Astrocyte of the spinal cord (primary cell): ENCODE measurements at regions not wholly inside any gene's neighbourhood (a gene's known extent, or its start where the extent isn't known, plus 50 kb on each side); places are given as distances from the start of the nearest gene placed in this dataset.
"Not testable (repeated sequence)": the region's sequence is repeated elsewhere in the genome, so short reads cannot be mapped to it uniquely, and the experiment has no call there.

Experiments used
- DNase-seq: peaks from one replicate; pipeline ENCODE4 v3.0.0; 2011; ENCODE audit warnings: low read depth, low spot score
- H3K4me3 ChIP-seq: 2 replicates; pipeline ENCODE4 v1.5.1; 2011; ENCODE audit warnings: low read depth, mild to moderate bottlenecking, low read length, moderate library complexity
- CTCF ChIP-seq: IDR thresholded peaks from 2 replicates; pipeline ENCODE4 v1.5.1; 2012; ENCODE audit warnings: low read depth, mild to moderate bottlenecking, low read length, inconsistent platforms
- in situ Hi-C: cut with HindIII; loops from 2 replicates; pipeline ENCODE4 v1.10.0; 2017; ENCODE audit warnings: low sequenced_read_pairs

GRCh38 chr3:132987396-132987795 is 50.8 kb upstream of the TMEM108 start:
- DNase-seq: no peak
- no peak overlapping the region for H3K4me3 ChIP-seq
- in situ Hi-C loops: no loop called here
- no peak for TF ChIP-seq CTCF

DNA sequence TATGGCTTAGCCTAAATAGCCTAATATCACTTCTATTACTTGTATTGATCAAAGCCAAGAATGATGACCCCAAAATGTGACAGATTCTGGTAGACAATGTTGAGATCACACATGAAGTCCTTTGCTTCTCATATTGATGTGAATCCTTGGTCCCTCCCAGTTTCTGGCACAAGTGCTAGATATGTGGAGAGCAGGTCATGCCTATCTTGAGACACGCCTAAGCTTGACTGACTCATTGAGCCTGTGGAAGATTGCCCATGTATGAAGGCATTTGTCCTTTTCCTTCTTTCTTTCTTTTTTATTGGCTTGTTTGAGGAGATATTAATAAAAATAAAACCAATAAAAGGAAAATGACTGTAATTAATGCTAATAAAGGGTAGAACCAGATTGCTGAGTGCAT is 54.0 kb upstream of the TMEM108 start:
- TF ChIP-seq CTCF: no peak
- in situ Hi-C loops: no loop called here
- H3K4me3 ChIP-seq: no peak overlapping the region
- DNase-seq: no peak

GRCh38 chr3:132983143-132983770 is 54.9 kb upstream of the TMEM108 start:
- no peak overlapping the region for H3K4me3 ChIP-seq
- no peak for TF ChIP-seq CTCF
- in situ Hi-C loops: no loop called here
- DNase-seq: no peak

DNA sequence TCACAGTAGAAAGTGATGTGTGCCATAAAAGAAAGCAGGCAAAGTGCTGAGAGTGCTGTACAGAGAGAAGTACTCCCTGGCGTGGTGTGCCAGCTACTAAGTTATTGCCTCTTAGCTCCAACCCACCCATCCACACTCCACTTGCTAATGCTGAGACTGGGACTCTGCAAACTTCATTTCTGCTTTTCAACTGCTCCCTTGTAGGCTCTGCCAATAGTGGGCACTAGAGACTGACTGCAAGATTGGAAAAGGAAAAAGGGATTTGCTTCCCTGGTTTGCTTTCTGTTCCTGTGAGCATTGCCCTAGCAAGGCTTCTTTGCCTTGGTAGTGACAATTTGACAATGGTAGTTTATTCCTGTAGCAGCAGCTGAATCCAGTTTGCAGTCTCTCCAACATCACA is 56.5 kb upstream of the TMEM108 start:
- H3K4me3 ChIP-seq: no peak overlapping the region
- in situ Hi-C loops: no loop called here
- TF ChIP-seq CTCF: peak; percentile 8
- DNase-seq: no peak

- no peak overlapping the region for H3K4me3 ChIP-seq
- in situ Hi-C loops: no loop called here
- TF ChIP-seq CTCF: no peak
- no peak for DNase-seq
Observed at GRCh38 chr3:132980102-132980501, 58.1 kb upstream of the TMEM108 start.

DNA sequence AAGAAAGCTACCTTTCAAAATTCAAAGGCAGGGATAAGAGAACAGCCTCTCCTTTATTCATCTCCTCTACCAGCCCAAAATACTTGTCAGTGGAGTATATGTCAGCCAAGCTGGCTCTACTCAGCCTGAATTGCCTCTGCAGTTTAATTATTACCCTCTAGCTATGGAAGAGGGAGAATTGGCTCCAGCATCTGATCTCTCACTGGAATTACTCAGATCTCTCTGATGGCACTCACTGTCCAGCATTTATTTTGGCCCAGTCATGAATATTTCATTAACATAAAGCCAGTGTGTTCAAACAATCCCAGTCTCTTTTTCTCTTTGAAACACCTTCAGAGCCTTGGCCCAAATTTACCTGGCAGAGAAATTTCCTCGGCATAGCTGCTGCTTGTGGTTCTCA is 58.6 kb upstream of the TMEM108 start:
- no peak overlapping the region for H3K4me3 ChIP-seq
- no peak for DNase-seq
- in situ Hi-C loops: no loop called here
- no peak for TF ChIP-seq CTCF

DNA sequence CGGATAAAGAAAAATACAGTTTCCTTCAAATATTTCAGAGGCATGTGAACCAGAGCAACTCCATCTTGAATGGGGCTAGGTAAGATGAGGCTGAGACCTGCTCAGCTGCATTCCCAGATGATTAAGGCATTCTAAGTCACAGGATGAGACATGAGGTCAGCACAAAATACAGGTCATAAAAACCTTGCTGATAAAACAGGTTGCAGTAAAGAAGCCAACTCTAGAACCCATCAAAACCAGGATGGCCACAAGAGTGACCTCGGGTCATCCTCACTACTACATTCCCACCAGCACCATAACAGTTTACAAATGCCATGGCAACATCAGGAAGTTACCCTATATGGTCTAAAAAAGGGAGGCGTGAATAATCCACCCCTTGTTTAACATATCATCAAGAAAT is 59.2 kb upstream of the TMEM108 start:
- DNase-seq, H3K4me3 ChIP-seq, in situ Hi-C loops: not testable (repeated sequence)
